ENCODE measurements at regions not wholly inside any gene's neighbourhood (a gene's known extent, or its start where the extent isn't known, plus 50 kb on each side); places are given as distances from the start of the nearest gene placed in this dataset.

- H3K4me3 Mint-ChIP-seq: no peak overlapping the region
Observed at GRCh38 chrX:143787341-143787740, 66.8 kb upstream of the SPANXN2 start.

More at GRCh38 chrX:143787341-143787740, 66.8 kb upstream of the SPANXN2 start:
- Histone ChIP-seq H4K20me1 (ENCODE audit: control insufficient read depth, insufficient read depth, insufficient read length) (no peaks in the 10 kb centered on the region), H2BK20ac (ENCODE audit: low read depth, low read length, poor library complexity, severe bottlenecking) (no peak overlapping the region), H2BK5ac (ENCODE audit: insufficient read length, low read length) (no peak overlapping the region), H3K79me2 (ENCODE audit: insufficient read depth, low read length) (no peaks in the 10 kb centered on the region), H3K4me2 (ENCODE audit: insufficient read depth, insufficient read length, low read length) (no peak overlapping the region), H3K4me1 (ENCODE audit: insufficient read depth, low read length) (no peaks in the 10 kb centered on the region), H3K14ac (ENCODE audit: insufficient read depth, low read length) (no peak overlapping the region), H3K79me1 (ENCODE audit: insufficient read depth, low read depth, low read length, poor library complexity, severe bottlenecking) (no peaks in the 10 kb centered on the region), H3K56ac (ENCODE audit: insufficient read length, low read depth, low read length) (no peak overlapping the region), H3K9ac (ENCODE audit: extremely low read depth, insufficient read length, low read length) (no peak overlapping the region), H4K8ac (replicated peaks; ENCODE audit: insufficient read length, low read depth, low read length) (no peak overlapping the region), H3K27ac (ENCODE audit: insufficient read length, low read depth, low read length) (no peak overlapping the region), H2BK15ac (ENCODE audit: low read depth, low read length) (no peak overlapping the region), H2BK120ac (ENCODE audit: low read depth, low read length, poor library complexity, severe bottlenecking) (no peak overlapping the region), H2AK5ac (ENCODE audit: insufficient read length, low read length) (no peak overlapping the region), H2BK12ac (ENCODE audit: insufficient read length, low read depth, low read length) (no peak overlapping the region), H3K27me3 (ENCODE audit: insufficient read depth, low read length) (no peaks in the 10 kb centered on the region), H3K23me2 (ENCODE audit: insufficient read length, low read depth, low read length, poor library complexity, severe bottlenecking) (no peaks in the 10 kb centered on the region), H3K23ac (ENCODE audit: insufficient read length, low read depth, low read length) (no peak overlapping the region), H3K9me3 (ENCODE audit: control insufficient read depth, low read depth, low read length) (peaks cover 12% of the 10 kb centered on the region), H4K91ac (ENCODE audit: insufficient read length, low read depth, low read length) (no peak overlapping the region), H3K18ac (ENCODE audit: insufficient read length, low read depth, low read length) (no peak overlapping the region), H4K5ac (ENCODE audit: insufficient read length, low read depth, low read length) (no peak overlapping the region), H2AFZ (ENCODE audit: low read length) (no peak overlapping the region), H3T11ph (ENCODE audit: low read length) (no peak overlapping the region), H3K4ac (ENCODE audit: low read depth, low read length) (no peak overlapping the region)
- Mint-ChIP-seq H3K4me1 (no peaks in the 10 kb centered on the region), H3K27ac (no peak overlapping the region), H3K27me3 (ENCODE audit: low read depth) (no peaks in the 10 kb centered on the region), H3K9me3 (peaks cover 43 to 57% of the 10 kb centered on the region in 2 experiments), H3K36me3 (ENCODE audit: insufficient read depth in 1 of 3, low read depth in 3 of 3) (peaks cover 0 to 2% (median 0%) of the 10 kb centered on the region in 3 experiments; a peak in 2 of 7 replicates)
- no CpG with 5 or more reads among the region's 2 CpGs for WGBS (ENCODE audit: extremely low coverage, insufficient read length, low lambda C conversion rate)
- no peak for DNase-seq
- no peak for TF ChIP-seq CTCF (conservative IDR thresholded peaks at IDR 0.05)

Measured in H9 (cell line).